Testis (tissue), 2 donors: ENCODE measurements at regions not wholly inside any gene's neighbourhood (a gene's known extent, or its start where the extent isn't known, plus 50 kb on each side); places are given as distances from the start of the nearest gene placed in this dataset.

Experiments used
- DNase-seq: peaks from one replicate; pipeline ENCODE4 v3.0.0-alpha.2; 2019
- H3K27ac ChIP-seq, 2 donors: fragments of 200-600 bp; sonication (generic); one replicate each; pipeline ENCODE4 v1.5.1; 2019
- H3K27me3 ChIP-seq: fragments of 200-600 bp; sonication (generic); one replicate; pipeline ENCODE4 v1.5.1; 2019
- H3K36me3 ChIP-seq: fragments of 200-600 bp; sonication (generic); one replicate; pipeline ENCODE4 v1.5.1; 2017; ENCODE audit warnings: low read depth; ENCODE audit errors: missing control alignments
- H3K4me1 ChIP-seq: fragments of 200-600 bp; sonication (generic); one replicate; pipeline ENCODE4 v1.5.1; 2019
- H3K4me3 ChIP-seq, 2 donors: fragments of 200-600 bp; sonication (generic); one replicate each; pipeline ENCODE4 v1.5.1; 2017 to 2019
- H3K9me3 ChIP-seq: fragments of 200-600 bp; sonication (generic); one replicate; pipeline ENCODE4 v1.5.1; 2017
- POLR2A ChIP-seq: fragments of 450-650 bp; IDR thresholded peaks from one replicate; pipeline ENCODE4 v1.6.1; 2017; ENCODE audit warnings: antibody characterized with exemption, mild to moderate bottlenecking, moderate library complexity
- WGBS, 2 donors: methylation state at CpG; one replicate each; pipeline ENCODE4 v1.1.5; 2018; 5-methylcytosine and 5-hydroxymethylcytosine counted together
- intact Hi-C: fragments of 100-400 bp; cut with DNase I; formaldehyde crosslinking; loops from one replicate; pipeline ENCODE4 v1.15.1; 2023; ENCODE audit warnings: low total_unique reads
- TF ChIP-seq, protein P1 (sequence below), 3 experiments: fragments of 450-650 bp in 2 of 3; fragments of 200-600 bp in 1 of 3; sonication (generic) in 1 of 3; IDR thresholded peaks; one replicate each; pipeline ENCODE4 v1.5.1; 2016 to 2019; ENCODE audit warnings: antibody characterized with exemption in 3 of 3, mild to moderate bottlenecking in 2 of 3, moderate library complexity in 1 of 3

DNA sequence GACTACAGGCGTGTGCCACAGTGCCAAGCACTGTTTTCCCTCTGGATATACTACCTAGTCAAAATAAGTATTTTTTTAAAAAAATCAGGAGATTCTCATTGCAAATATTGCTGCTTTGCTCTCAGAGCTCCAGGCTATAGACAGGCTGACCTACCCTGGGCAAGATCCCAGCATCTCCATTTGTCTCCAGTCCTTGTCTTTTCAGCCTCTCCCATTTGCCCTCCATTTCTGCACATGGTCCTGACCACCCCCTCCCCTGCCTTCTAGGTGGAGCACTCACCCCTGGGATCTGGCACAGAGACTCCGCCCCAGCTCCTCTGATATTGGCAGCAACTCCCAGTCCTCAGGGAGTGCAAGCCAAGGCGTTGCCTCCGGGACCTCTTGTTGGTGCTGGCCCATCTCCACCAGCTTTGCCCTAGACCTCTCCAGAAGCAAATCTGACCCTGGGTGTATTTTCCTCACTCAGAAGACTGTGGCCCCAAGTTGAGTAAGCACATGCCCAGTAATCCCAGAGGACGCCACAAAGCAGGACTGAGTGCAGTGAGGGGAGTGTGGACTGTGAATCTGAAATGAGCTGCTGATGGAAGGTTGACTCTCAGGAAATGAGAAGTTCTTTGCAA lies 120.6 kb downstream of the MTPAP start:
- TF ChIP-seq POLR2A, result no peak
- TF ChIP-seq, protein P1, sequence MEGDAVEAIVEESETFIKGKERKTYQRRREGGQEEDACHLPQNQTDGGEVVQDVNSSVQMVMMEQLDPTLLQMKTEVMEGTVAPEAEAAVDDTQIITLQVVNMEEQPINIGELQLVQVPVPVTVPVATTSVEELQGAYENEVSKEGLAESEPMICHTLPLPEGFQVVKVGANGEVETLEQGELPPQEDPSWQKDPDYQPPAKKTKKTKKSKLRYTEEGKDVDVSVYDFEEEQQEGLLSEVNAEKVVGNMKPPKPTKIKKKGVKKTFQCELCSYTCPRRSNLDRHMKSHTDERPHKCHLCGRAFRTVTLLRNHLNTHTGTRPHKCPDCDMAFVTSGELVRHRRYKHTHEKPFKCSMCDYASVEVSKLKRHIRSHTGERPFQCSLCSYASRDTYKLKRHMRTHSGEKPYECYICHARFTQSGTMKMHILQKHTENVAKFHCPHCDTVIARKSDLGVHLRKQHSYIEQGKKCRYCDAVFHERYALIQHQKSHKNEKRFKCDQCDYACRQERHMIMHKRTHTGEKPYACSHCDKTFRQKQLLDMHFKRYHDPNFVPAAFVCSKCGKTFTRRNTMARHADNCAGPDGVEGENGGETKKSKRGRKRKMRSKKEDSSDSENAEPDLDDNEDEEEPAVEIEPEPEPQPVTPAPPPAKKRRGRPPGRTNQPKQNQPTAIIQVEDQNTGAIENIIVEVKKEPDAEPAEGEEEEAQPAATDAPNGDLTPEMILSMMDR (IDR thresholded peaks at IDR 0.05), result no peak
- WGBS, 2 donors, result 80 to 85% methylated on average over 5 of the region's 5 CpGs
- DNase-seq, result no peak
- intact Hi-C loops, result no loop called here
- no peaks in the 10 kb centered on the region for H3K4me1 ChIP-seq
- H3K36me3 ChIP-seq, result no peaks in the 10 kb centered on the region
- no peak overlapping the region for H3K4me3 ChIP-seq
- H3K9me3 ChIP-seq, result no peaks in the 10 kb centered on the region
- no peaks in the 10 kb centered on the region for H3K27me3 ChIP-seq
- H3K27ac ChIP-seq, result no peak overlapping the region

DNA sequence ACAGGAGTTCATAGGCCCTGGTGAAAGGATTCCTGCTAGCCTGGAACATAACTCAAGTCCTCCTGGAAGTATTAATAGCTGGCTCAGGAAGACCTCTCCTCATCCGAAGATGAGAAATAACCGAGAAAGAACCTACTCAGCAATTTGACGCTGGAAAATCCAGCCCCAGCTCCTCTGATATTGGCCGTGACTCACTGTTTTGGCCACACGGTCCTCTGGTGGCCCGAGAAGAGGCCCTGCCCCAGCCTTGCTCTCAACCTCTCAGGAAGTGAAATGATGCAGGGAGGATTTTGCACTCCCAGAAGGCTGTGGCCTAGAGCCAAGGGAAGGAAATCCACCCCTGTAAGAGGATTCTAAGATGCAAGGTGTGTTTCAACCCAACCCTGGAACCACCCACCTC lies 121.6 kb downstream of the MTPAP start:
- Histone ChIP-seq H3K4me3 (no peak overlapping the region), H3K27ac (no peak overlapping the region), H3K27me3 (no peaks in the 10 kb centered on the region), H3K4me1 (no peaks in the 10 kb centered on the region), H3K36me3 (no peaks in the 10 kb centered on the region), H3K9me3 (no peaks in the 10 kb centered on the region)
- intact Hi-C loops, result no loop called here
- 71 to 81% methylated on average over 6 of the region's 6 CpGs for WGBS, 2 donors
- TF ChIP-seq, protein P1 (IDR thresholded peaks at IDR 0.05), result no peak
- no peak for TF ChIP-seq POLR2A
- no peak for DNase-seq

DNA sequence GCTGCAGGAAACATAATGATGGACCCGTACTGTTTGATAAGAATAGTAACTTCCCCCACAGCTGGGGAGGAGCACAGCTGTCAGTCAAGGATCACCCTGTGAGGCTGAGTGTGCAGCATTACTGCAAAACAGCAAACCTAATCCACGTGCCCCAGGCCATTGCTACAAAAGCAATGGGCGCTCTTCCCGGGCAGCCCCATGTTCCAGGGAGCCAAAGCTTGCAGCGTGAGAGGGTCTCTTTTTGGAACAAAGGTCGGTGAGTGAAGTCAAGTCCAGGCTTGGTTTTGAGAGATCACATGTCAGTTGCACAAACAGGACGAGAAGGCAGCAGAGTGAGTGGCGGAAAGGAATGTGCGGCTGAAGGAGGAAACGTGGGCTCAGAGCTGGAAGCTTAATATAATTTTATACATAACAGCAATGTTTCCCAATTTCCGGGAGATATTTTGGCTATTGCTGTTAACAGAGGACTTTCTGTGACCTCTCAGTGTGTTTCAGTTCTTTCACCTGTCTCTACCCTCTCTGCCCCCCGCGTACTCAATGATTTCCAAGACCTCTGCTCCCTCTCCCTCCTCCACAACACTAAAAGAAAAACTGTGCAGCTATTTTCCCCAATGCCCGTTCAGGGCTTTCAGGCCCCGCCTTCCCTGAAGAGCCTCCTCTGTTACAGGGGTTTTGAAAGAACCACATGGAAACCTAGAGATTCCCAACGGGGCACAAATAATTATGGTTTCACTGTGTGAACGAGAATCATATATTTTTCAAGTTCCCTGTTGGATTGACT lies 128.9 kb downstream of the MTPAP start:
- H3K27ac ChIP-seq, result no peak overlapping the region
- no peak for DNase-seq
- H3K4me1 ChIP-seq, result no peaks in the 10 kb centered on the region
- H3K27me3 ChIP-seq, result no peaks in the 10 kb centered on the region
- no peak for TF ChIP-seq POLR2A
- TF ChIP-seq, protein P1 (IDR thresholded peaks at IDR 0.05), result no peak
- 38 to 44% methylated on average over 17 of the region's 17 CpGs for WGBS, 2 donors
- H3K9me3 ChIP-seq, result no peaks in the 10 kb centered on the region
- intact Hi-C loops, result no loop called here
- no peak overlapping the region for H3K4me3 ChIP-seq
- H3K36me3 ChIP-seq, result no peaks in the 10 kb centered on the region

DNA sequence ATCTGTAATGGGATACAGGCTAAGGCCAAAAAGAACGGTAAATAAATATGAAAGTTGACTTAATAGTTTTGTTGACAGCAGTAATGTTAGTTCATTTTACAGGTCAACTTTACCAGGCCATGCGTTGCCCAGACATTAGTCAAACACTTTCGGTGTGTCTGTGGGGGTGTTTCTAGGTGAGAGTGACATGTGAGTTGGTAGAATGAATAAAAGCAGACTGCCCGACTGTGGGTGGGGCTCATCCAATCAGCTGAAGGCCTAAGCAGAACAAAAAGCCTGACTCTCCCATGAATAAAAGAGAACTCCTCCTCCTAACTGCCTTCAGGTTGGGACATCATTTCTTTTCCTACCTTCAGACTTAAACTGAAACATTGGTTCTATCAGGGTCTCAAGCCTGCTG lies 132.3 kb downstream of the MTPAP start:
- H3K4me1 ChIP-seq, result no peaks in the 10 kb centered on the region
- no peaks in the 10 kb centered on the region for H3K27me3 ChIP-seq
- H3K9me3 ChIP-seq, result no peaks in the 10 kb centered on the region
- intact Hi-C loops, result no loop called here
- TF ChIP-seq POLR2A, result no peak
- TF ChIP-seq, protein P1 (IDR thresholded peaks at IDR 0.05), result no peak
- no peak overlapping the region for H3K4me3 ChIP-seq
- WGBS, 2 donors, result 91 to 96% methylated on average over 4 of the region's 4 CpGs
- DNase-seq, result no peak
- no peaks in the 10 kb centered on the region for H3K36me3 ChIP-seq
- no peak overlapping the region for H3K27ac ChIP-seq
